NCI-H1436 treated with DMSO at 0.1 percent for 48 hours (cell line): ENCODE measurements at regions not wholly inside any gene's neighbourhood (a gene's known extent, or its start where the extent isn't known, plus 50 kb on each side); places are given as distances from the start of the nearest gene placed in this dataset.
A peak's percentile ranks its signal among the peaks of the same experiment; 100 is the strongest.

Source experiments
- DNase-seq: peaks from one replicate; lab custom pipeline; 2025; lab: John Stamatoyannopoulos, UW

GRCh38 chr20:60694763-60695162, 557.3 kb upstream of the CDH4 start:
- DNase-seq: no peak

- DNase-seq: no peak
Measured at GRCh38 chr20:60695226-60696000, 556.6 kb upstream of the CDH4 start.

- DNase-seq: no peak
Measured at GRCh38 chr20:60697252-60697651, 554.8 kb upstream of the CDH4 start.

- DNase-seq: no peak
Measured at GRCh38 chr20:60700728-60701127, 551.3 kb upstream of the CDH4 start.

GRCh38 chr20:60704147-60704546, 547.9 kb upstream of the CDH4 start:
- DNase-seq: no peak

- DNase-seq: no peak
Measured at GRCh38 chr20:60713396-60713795, 538.7 kb upstream of the CDH4 start.

- no peak for DNase-seq
Measured at GRCh38 chr20:60715172-60715571, 536.9 kb upstream of the CDH4 start.

- peak; percentile 84 for DNase-seq
Measured at GRCh38 chr20:60718743-60719480, 533.1 kb upstream of the CDH4 start.

- DNase-seq: no peak
Measured at GRCh38 chr20:60725311-60725906, 526.7 kb upstream of the CDH4 start.

GRCh38 chr20:60727425-60727824, 524.6 kb upstream of the CDH4 start:
- no peak for DNase-seq

- no peak for DNase-seq
Measured at GRCh38 chr20:60728705-60729104, 523.4 kb upstream of the CDH4 start.

GRCh38 chr20:60729135-60729900, 522.7 kb upstream of the CDH4 start:
- DNase-seq: no peak

- DNase-seq: no peak
Measured at GRCh38 chr20:60732322-60732721, 519.7 kb upstream of the CDH4 start.

- DNase-seq: no peak
Measured at GRCh38 chr20:60748086-60748485, 504.0 kb upstream of the CDH4 start.

- no peak for DNase-seq
Measured at GRCh38 chr20:60749804-60750602, 502.1 kb upstream of the CDH4 start.

GRCh38 chr20:60750909-60751308, 501.2 kb upstream of the CDH4 start:
- no peak for DNase-seq

GRCh38 chr20:60751826-60752225, 500.2 kb upstream of the CDH4 start:
- DNase-seq: no peak

- DNase-seq: no peak
Measured at GRCh38 chr20:60752741-60753420, 499.2 kb upstream of the CDH4 start.

- no peak for DNase-seq
Measured at GRCh38 chr20:60754856-60755255, 497.2 kb upstream of the CDH4 start.

- DNase-seq: no peak
Measured at GRCh38 chr20:60759651-60760050, 492.4 kb upstream of the CDH4 start.
